ENCODE measurements at regions not wholly inside any gene's neighbourhood (a gene's known extent, or its start where the extent isn't known, plus 50 kb on each side); places are given as distances from the start of the nearest gene placed in this dataset.
"Not testable (repeated sequence)": the region's sequence is repeated elsewhere in the genome, so short reads cannot be mapped to it uniquely, and the experiment has no call there.

GRCh38 chr17:13140750-13141149 lies 122.9 kb upstream of the ELAC2 start:
- DNase-seq (ENCODE audit: low spot score) = no peak

- no peak for DNase-seq (ENCODE audit: low spot score)
Observed at GRCh38 chr17:13135506-13135905, 117.7 kb upstream of the ELAC2 start.

- no peak for DNase-seq (ENCODE audit: low spot score)
Observed at GRCh38 chr17:13134076-13134475, 116.2 kb upstream of the ELAC2 start.

GRCh38 chr17:13131225-13131624 lies 113.4 kb upstream of the ELAC2 start:
- no peak for DNase-seq (ENCODE audit: low spot score)

GRCh38 chr17:13129356-13129755 lies 111.5 kb upstream of the ELAC2 start:
- DNase-seq (ENCODE audit: low spot score) = no peak

GRCh38 chr17:13128676-13129075 lies 110.8 kb upstream of the ELAC2 start:
- DNase-seq (ENCODE audit: low spot score) = no peak

GRCh38 chr17:13127921-13128602 lies 110.2 kb upstream of the ELAC2 start:
- DNase-seq (ENCODE audit: low spot score) = no peak

- no peak for DNase-seq (ENCODE audit: low spot score)
Observed at GRCh38 chr17:13120864-13121263, 103.0 kb upstream of the ELAC2 start.

- DNase-seq (ENCODE audit: low spot score) = no peak
Observed at GRCh38 chr17:13118311-13118710, 100.5 kb upstream of the ELAC2 start.

- no peak for DNase-seq (ENCODE audit: low spot score)
Observed at GRCh38 chr17:13117616-13118015, 99.8 kb upstream of the ELAC2 start.

GRCh38 chr17:13114601-13115031 lies 96.8 kb upstream of the ELAC2 start:
- peak; percentile 20 for DNase-seq (ENCODE audit: low spot score)

- no peak for DNase-seq (ENCODE audit: low spot score)
Observed at GRCh38 chr17:13113821-13114525, 96.1 kb upstream of the ELAC2 start.

GRCh38 chr17:13107676-13108235 lies 89.9 kb upstream of the ELAC2 start:
- no peak for DNase-seq (ENCODE audit: low spot score)

- no peak for DNase-seq (ENCODE audit: low spot score)
Observed at GRCh38 chr17:13106171-13106570, 88.3 kb upstream of the ELAC2 start.

GRCh38 chr17:13104576-13104975 lies 86.7 kb upstream of the ELAC2 start:
- no peak for DNase-seq (ENCODE audit: low spot score)

- no peak for DNase-seq (ENCODE audit: low spot score)
Observed at GRCh38 chr17:13102477-13102876, 84.7 kb upstream of the ELAC2 start.

GRCh38 chr17:13099926-13100325 lies 82.1 kb upstream of the ELAC2 start:
- DNase-seq (ENCODE audit: low spot score) = no peak

- DNase-seq (ENCODE audit: low spot score) = no peak
Observed at GRCh38 chr17:13099089-13099735, 81.4 kb upstream of the ELAC2 start.

- DNase-seq (ENCODE audit: low spot score) = no peak
Observed at GRCh38 chr17:13096291-13096690, 78.5 kb upstream of the ELAC2 start.

GRCh38 chr17:13092010-13092409 lies 74.2 kb upstream of the ELAC2 start:
- not testable (repeated sequence) for DNase-seq (ENCODE audit: low spot score)

- DNase-seq (ENCODE audit: low spot score) = no peak
Observed at GRCh38 chr17:13088666-13089065, 70.8 kb upstream of the ELAC2 start.

- no peak for DNase-seq (ENCODE audit: low spot score)
Observed at GRCh38 chr17:13087802-13088201, 70.0 kb upstream of the ELAC2 start.
